HEK293 (cell line): ENCODE measurements at regions not wholly inside any gene's neighbourhood (a gene's known extent, or its start where the extent isn't known, plus 50 kb on each side); places are given as distances from the start of the nearest gene placed in this dataset.

Source experiments
- CTCF ChIA-PET: fragments of 350-600 bp; formaldehyde crosslinking; extraction: SDS; loops from one replicate; lab custom pipeline; 2021; ENCODE audit warnings: antibody characterized with exemption; lab: Yijun Ruan, JAX
- POLR2A ChIA-PET: fragments of 300-600 bp; formaldehyde crosslinking; extraction: SDS; loops from one replicate; lab custom pipeline; 2020; ENCODE audit warnings: antibody characterized with exemption, inconsistent platforms; lab: Yijun Ruan, JAX
- H3K27ac ChIP-seq: fragments of 200-500 bp; sonication (Bioruptor generic); 2 replicates; pipeline ENCODE4 v1.5.1; 2014; ENCODE audit warnings: low read depth, low read length, control low read depth, inconsistent platforms; ENCODE audit errors: extremely low read depth
- H3K36me3 ChIP-seq, 2 experiments: fragments of 200-500 bp in 1 of 2; sonication (Bioruptor generic) in 1 of 2; 1 replicate in 1 of 2; 2 replicates in 1 of 2; pipeline ENCODE4 v1.5.1; 2014 to 2017; ENCODE audit warnings: inconsistent platforms in 2 of 2, low read length in 2 of 2; ENCODE audit not compliant: control insufficient read depth in 2 of 2, insufficient read depth in 1 of 2
- H3K4me1 ChIP-seq: fragments of 200-500 bp; sonication (Bioruptor generic); 2 replicates; pipeline ENCODE4 v1.5.1; 2014; ENCODE audit warnings: mild to moderate bottlenecking, low read length, inconsistent platforms; ENCODE audit not compliant: control insufficient read depth, insufficient read depth
- H3K4me3 ChIP-seq: 2 replicates; pipeline ENCODE4 v1.5.1; 2011; ENCODE audit warnings: low read depth, mild to moderate bottlenecking, control low read depth, low read length, moderate library complexity
- H3K9me3 ChIP-seq: fragments of 200-500 bp; sonication (Bioruptor generic); 2 replicates; pipeline ENCODE4 v1.5.1; 2014; ENCODE audit warnings: low read depth, low read length, inconsistent platforms; ENCODE audit not compliant: control insufficient read depth, insufficient read depth
- EGR2 ChIP-seq: fragments of 450-650 bp; formaldehyde crosslinking; IDR thresholded peaks from 2 replicates; pipeline ENCODE4 v1.5.1; 2016; ENCODE audit warnings: low read depth, missing biosample characterization, missing genetic modification characterization
- GLI2 ChIP-seq: fragments of 450-650 bp; formaldehyde crosslinking; IDR thresholded peaks from 2 replicates; pipeline ENCODE4; 2017; ENCODE audit warnings: missing biosample characterization, missing genetic modification characterization, low read depth, borderline replicate concordance
- GLIS1 ChIP-seq: fragments of 450-650 bp; formaldehyde crosslinking; IDR thresholded peaks from 2 replicates; pipeline ENCODE4 v1.5.1; 2016; ENCODE audit warnings: missing biosample characterization, missing genetic modification characterization
- HOXD13 ChIP-seq: sonication (generic); formaldehyde crosslinking; IDR thresholded peaks from 2 replicates; pipeline ENCODE4 v1.8.0; 2022; ENCODE audit warnings: missing genetic modification reagents, borderline replicate concordance
- PRDM1 ChIP-seq: fragments of 450-650 bp; formaldehyde crosslinking; IDR thresholded peaks from 2 replicates; pipeline ENCODE4; 2016; ENCODE audit warnings: missing biosample characterization, missing genetic modification characterization
- SP3 ChIP-seq: fragments of 450-650 bp; formaldehyde crosslinking; IDR thresholded peaks from 2 replicates; pipeline ENCODE4 v1.5.1; 2016; ENCODE audit warnings: missing biosample characterization, missing genetic modification characterization
- ZBTB20 ChIP-seq: fragments of 450-650 bp; formaldehyde crosslinking; IDR thresholded peaks from 2 replicates; pipeline ENCODE4 v1.5.1; 2016; ENCODE audit warnings: missing biosample characterization, missing genetic modification characterization
- ZBTB48 ChIP-seq: fragments of 450-650 bp; formaldehyde crosslinking; IDR thresholded peaks from 2 replicates; pipeline ENCODE4 v1.5.1; 2016; ENCODE audit warnings: missing biosample characterization, missing genetic modification characterization
- ZFP3 ChIP-seq: fragments of 450-650 bp; formaldehyde crosslinking; IDR thresholded peaks from 2 replicates; pipeline ENCODE4 v1.5.1; 2016; ENCODE audit warnings: low read depth, missing biosample characterization, missing genetic modification characterization
- ZNF133 ChIP-seq: fragments of 450-650 bp; formaldehyde crosslinking; IDR thresholded peaks from 2 replicates; pipeline ENCODE4 v1.5.1; 2016; ENCODE audit warnings: missing biosample characterization, missing genetic modification characterization
- ZNF138 ChIP-seq: fragments of 450-650 bp; formaldehyde crosslinking; IDR thresholded peaks from 2 replicates; pipeline ENCODE4 v1.5.1; 2016; ENCODE audit warnings: missing biosample characterization, missing genetic modification characterization, borderline replicate concordance
- ZNF140 ChIP-seq: fragments of 450-650 bp; formaldehyde crosslinking; IDR thresholded peaks from 2 replicates; pipeline ENCODE4 v1.5.1; 2016; ENCODE audit warnings: missing biosample characterization, missing genetic modification characterization
- ZNF169 ChIP-seq: fragments of 450-650 bp; formaldehyde crosslinking; IDR thresholded peaks from 2 replicates; pipeline ENCODE4 v1.5.1; 2016; ENCODE audit warnings: missing biosample characterization, missing genetic modification characterization
- ZNF324 ChIP-seq: fragments of 450-650 bp; formaldehyde crosslinking; IDR thresholded peaks from 2 replicates; pipeline ENCODE4 v1.5.1; 2016; ENCODE audit warnings: missing biosample characterization, missing genetic modification characterization
- ZNF350 ChIP-seq: fragments of 450-650 bp; formaldehyde crosslinking; IDR thresholded peaks from 2 replicates; pipeline ENCODE4 v1.5.0; 2017; ENCODE audit warnings: missing biosample characterization, mild to moderate bottlenecking, missing genetic modification characterization
- ZNF548 ChIP-seq: fragments of 450-650 bp; formaldehyde crosslinking; IDR thresholded peaks from 2 replicates; pipeline ENCODE4 v1.5.1; 2016; ENCODE audit warnings: missing biosample characterization, missing genetic modification characterization
- ZNF610 ChIP-seq: fragments of 450-650 bp; formaldehyde crosslinking; IDR thresholded peaks from 2 replicates; pipeline ENCODE4 v1.5.1; 2016; ENCODE audit warnings: missing biosample characterization, missing genetic modification characterization, borderline replicate concordance
- ZNF670 ChIP-seq: fragments of 450-650 bp; formaldehyde crosslinking; IDR thresholded peaks from 2 replicates; pipeline ENCODE4 v1.5.1; 2016; ENCODE audit warnings: missing biosample characterization, missing genetic modification characterization, low read depth
- TF ChIP-seq, protein P1 (sequence below): fragments of 450-650 bp; formaldehyde crosslinking; IDR thresholded peaks from 2 replicates; pipeline ENCODE4 v1.5.0; 2017; ENCODE audit warnings: missing biosample characterization, missing genetic modification characterization, borderline replicate concordance
- TF ChIP-seq, protein P2 (sequence below): fragments of 450-650 bp; formaldehyde crosslinking; IDR thresholded peaks from 2 replicates; pipeline ENCODE4 v1.5.1; 2017; ENCODE audit warnings: missing biosample characterization, missing genetic modification characterization
- TF ChIP-seq, protein P3 (sequence below): fragments of 450-650 bp; formaldehyde crosslinking; IDR thresholded peaks from 2 replicates; pipeline ENCODE4 v1.5.1; 2017; ENCODE audit warnings: missing biosample characterization, missing genetic modification characterization
- TF ChIP-seq, protein P4 (sequence below): fragments of 450-650 bp; formaldehyde crosslinking; IDR thresholded peaks from 2 replicates; pipeline ENCODE4 v1.5.1; 2016; ENCODE audit warnings: missing biosample characterization, missing genetic modification characterization, borderline replicate concordance
- TF ChIP-seq, protein P5 (sequence below): fragments of 450-650 bp; formaldehyde crosslinking; IDR thresholded peaks from 2 replicates; pipeline ENCODE4 v1.5.1; 2016; ENCODE audit warnings: missing biosample characterization, missing genetic modification characterization

DNA sequence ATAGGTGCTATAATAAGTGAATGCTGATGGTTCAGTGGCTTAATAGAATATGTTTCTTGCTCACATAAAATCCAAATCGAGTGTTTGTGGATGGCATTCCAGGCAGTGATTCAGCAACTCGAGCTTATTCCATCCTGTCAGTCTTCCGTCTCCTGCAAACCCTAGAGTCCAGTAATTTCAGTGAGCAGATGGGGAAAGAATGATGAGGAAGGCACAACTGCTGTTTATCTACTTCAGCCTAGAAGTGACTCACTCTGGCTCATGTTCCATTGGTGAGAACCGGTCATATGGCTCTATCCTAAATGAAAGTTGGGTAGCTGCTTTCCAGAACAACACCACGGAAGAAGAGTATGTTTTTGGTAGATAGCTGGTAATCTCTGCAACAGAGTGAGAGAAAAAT, 421.8 kb upstream of the PDE3A start:
- CTCF ChIA-PET: no interaction called here
- Histone ChIP-seq H3K27ac (no peak overlapping the region), H3K9me3 (no peaks in the 10 kb centered on the region), H3K4me3 (no peak overlapping the region), H3K36me3 (no peaks in the 10 kb centered on the region), H3K4me1 (no peaks in the 10 kb centered on the region)
- TF ChIP-seq GLI2 (tag by site-specific recombination) (no peak), PRDM1 (tag by site-specific recombination) (no peak)
- POLR2A ChIA-PET: no interaction called here

DNA sequence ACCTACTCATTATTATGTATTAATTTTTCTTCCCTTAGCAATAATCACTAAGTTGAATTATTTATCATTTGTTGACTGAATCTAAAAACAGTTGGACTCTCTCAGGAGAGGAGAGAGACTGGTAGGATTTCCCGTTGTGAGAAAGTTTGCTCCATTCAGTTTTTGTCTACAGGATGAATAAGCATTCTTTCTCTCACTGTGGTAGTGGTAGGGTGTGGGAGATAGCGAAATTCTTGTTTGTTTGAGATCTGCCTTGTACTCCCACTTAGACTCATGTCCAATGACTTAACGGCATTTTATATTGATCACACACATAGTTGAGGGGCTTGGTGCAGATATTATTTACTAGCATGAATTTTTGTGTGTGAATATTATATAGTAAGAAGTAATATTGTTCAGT, 421.0 kb upstream of the PDE3A start:
- no peaks in the 10 kb centered on the region for H3K9me3 ChIP-seq
- CTCF ChIA-PET: no interaction called here
- TF ChIP-seq ZNF169 (no peak), HOXD13 (CRISPR knock-in tag) (no peak), ZNF324 (no peak), GLIS1 (tag by site-specific recombination) (no peak), ZNF610 (tag by site-specific recombination) (no peak), ZBTB48 (no peak), ZNF133 (tag by site-specific recombination) (no peak), EGR2 (no peak), ZBTB20 (tag by site-specific recombination) (no peak), ZNF350 (tag by site-specific recombination) (no peak), ZNF140 (no peak), ZNF670 (tag by site-specific recombination) (no peak), ZFP3 (tag by site-specific recombination) (no peak), ZNF138 (no peak)
- TF ChIP-seq, protein P1, sequence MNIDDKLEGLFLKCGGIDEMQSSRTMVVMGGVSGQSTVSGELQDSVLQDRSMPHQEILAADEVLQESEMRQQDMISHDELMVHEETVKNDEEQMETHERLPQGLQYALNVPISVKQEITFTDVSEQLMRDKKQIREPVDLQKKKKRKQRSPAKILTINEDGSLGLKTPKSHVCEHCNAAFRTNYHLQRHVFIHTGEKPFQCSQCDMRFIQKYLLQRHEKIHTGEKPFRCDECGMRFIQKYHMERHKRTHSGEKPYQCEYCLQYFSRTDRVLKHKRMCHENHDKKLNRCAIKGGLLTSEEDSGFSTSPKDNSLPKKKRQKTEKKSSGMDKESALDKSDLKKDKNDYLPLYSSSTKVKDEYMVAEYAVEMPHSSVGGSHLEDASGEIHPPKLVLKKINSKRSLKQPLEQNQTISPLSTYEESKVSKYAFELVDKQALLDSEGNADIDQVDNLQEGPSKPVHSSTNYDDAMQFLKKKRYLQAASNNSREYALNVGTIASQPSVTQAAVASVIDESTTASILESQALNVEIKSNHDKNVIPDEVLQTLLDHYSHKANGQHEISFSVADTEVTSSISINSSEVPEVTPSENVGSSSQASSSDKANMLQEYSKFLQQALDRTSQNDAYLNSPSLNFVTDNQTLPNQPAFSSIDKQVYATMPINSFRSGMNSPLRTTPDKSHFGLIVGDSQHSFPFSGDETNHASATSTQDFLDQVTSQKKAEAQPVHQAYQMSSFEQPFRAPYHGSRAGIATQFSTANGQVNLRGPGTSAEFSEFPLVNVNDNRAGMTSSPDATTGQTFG (tag by site-specific recombination): no peak
- TF ChIP-seq, protein P2, sequence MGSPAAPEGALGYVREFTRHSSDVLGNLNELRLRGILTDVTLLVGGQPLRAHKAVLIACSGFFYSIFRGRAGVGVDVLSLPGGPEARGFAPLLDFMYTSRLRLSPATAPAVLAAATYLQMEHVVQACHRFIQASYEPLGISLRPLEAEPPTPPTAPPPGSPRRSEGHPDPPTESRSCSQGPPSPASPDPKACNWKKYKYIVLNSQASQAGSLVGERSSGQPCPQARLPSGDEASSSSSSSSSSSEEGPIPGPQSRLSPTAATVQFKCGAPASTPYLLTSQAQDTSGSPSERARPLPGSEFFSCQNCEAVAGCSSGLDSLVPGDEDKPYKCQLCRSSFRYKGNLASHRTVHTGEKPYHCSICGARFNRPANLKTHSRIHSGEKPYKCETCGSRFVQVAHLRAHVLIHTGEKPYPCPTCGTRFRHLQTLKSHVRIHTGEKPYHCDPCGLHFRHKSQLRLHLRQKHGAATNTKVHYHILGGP: no peak
- TF ChIP-seq, protein P3, sequence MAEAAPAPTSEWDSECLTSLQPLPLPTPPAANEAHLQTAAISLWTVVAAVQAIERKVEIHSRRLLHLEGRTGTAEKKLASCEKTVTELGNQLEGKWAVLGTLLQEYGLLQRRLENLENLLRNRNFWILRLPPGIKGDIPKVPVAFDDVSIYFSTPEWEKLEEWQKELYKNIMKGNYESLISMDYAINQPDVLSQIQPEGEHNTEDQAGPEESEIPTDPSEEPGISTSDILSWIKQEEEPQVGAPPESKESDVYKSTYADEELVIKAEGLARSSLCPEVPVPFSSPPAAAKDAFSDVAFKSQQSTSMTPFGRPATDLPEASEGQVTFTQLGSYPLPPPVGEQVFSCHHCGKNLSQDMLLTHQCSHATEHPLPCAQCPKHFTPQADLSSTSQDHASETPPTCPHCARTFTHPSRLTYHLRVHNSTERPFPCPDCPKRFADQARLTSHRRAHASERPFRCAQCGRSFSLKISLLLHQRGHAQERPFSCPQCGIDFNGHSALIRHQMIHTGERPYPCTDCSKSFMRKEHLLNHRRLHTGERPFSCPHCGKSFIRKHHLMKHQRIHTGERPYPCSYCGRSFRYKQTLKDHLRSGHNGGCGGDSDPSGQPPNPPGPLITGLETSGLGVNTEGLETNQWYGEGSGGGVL (tag by site-specific recombination): no peak
- TF ChIP-seq, all 188 proteins: peak for 0
- Histone ChIP-seq H3K36me3 (no peaks in the 10 kb centered on the region), H3K27ac (no peak overlapping the region), H3K4me3 (no peak overlapping the region), H3K4me1 (no peaks in the 10 kb centered on the region)
- POLR2A ChIA-PET: no interaction called here

DNA sequence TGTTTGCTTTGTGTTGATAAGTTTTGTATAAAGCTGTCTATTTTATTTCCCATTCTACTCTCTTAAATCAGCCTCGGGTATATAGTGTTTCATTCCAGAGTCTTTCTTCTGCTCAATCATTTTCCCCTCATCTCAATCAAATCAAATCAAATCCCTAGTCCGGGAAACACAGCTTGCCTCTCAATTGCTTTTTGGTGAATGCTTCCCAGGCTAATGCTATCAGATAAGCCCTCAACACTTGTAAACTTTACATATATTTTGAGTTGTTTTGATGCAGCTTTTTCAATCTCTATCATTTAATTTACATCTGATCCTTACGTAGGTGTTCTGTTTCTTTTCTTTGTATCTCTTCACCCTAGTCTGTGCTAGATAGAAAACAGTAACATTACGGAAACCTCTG, 416.7 kb upstream of the PDE3A start:
- H3K9me3 ChIP-seq: no peaks in the 10 kb centered on the region
- ChIA-PET POLR2A (no interaction called here), CTCF (no interaction called here)
- no peak overlapping the region for H3K4me3 ChIP-seq
- no peaks in the 10 kb centered on the region for H3K36me3 ChIP-seq
- H3K27ac ChIP-seq: no peak overlapping the region
- H3K4me1 ChIP-seq: no peaks in the 10 kb centered on the region
- TF ChIP-seq ZBTB48 (no peak), SP3 (tag by site-specific recombination) (no peak), ZNF548 (tag by site-specific recombination) (no peak)
- TF ChIP-seq, protein P4, sequence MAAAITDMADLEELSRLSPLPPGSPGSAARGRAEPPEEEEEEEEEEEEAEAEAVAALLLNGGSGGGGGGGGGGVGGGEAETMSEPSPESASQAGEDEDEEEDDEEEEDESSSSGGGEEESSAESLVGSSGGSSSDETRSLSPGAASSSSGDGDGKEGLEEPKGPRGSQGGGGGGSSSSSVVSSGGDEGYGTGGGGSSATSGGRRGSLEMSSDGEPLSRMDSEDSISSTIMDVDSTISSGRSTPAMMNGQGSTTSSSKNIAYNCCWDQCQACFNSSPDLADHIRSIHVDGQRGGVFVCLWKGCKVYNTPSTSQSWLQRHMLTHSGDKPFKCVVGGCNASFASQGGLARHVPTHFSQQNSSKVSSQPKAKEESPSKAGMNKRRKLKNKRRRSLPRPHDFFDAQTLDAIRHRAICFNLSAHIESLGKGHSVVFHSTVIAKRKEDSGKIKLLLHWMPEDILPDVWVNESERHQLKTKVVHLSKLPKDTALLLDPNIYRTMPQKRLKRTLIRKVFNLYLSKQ (tag by site-specific recombination): no peak
- TF ChIP-seq, protein P5, sequence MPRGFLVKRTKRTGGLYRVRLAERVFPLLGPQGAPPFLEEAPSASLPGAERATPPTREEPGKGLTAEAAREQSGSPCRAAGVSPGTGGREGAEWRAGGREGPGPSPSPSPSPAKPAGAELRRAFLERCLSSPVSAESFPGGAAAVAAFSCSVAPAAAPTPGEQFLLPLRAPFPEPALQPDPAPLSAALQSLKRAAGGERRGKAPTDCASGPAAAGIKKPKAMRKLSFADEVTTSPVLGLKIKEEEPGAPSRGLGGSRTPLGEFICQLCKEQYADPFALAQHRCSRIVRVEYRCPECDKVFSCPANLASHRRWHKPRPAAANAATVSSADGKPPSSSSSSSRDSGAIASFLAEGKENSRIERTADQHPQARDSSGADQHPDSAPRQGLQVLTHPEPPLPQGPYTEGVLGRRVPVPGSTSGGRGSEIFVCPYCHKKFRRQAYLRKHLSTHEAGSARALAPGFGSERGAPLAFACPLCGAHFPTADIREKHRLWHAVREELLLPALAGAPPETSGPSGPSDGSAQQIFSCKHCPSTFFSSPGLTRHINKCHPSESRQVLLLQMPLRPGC (tag by site-specific recombination): no peak
